ENCODE measurements at regions not wholly inside any gene's neighbourhood (a gene's known extent, or its start where the extent isn't known, plus 50 kb on each side); places are given as distances from the start of the nearest gene placed in this dataset.

DNA sequence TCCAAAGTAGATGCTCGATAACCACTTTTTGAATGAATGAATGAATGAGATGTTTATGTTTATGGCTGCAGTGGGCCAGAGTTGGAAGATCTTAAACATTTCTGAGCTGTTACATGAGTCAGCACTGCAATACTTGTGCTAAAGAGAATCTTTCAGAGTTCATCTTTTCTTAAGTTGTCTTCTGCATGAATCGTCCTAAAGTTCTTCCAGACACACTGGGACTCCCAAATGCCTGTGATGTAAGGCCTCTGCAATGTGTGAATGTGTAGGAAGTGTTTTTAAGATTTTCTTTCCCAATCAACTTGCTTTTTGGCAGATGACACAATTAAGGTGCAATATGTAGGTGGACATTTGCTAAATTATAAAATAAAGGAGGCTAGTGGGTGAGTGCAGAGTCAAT is 50.3 kb upstream of the TRIM9 start:
- TF ChIP-seq, protein P1, sequence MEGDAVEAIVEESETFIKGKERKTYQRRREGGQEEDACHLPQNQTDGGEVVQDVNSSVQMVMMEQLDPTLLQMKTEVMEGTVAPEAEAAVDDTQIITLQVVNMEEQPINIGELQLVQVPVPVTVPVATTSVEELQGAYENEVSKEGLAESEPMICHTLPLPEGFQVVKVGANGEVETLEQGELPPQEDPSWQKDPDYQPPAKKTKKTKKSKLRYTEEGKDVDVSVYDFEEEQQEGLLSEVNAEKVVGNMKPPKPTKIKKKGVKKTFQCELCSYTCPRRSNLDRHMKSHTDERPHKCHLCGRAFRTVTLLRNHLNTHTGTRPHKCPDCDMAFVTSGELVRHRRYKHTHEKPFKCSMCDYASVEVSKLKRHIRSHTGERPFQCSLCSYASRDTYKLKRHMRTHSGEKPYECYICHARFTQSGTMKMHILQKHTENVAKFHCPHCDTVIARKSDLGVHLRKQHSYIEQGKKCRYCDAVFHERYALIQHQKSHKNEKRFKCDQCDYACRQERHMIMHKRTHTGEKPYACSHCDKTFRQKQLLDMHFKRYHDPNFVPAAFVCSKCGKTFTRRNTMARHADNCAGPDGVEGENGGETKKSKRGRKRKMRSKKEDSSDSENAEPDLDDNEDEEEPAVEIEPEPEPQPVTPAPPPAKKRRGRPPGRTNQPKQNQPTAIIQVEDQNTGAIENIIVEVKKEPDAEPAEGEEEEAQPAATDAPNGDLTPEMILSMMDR (IDR thresholded peaks at IDR 0.05) = no peak
- no peak for TF ChIP-seq EZH2 (IDR thresholded peaks at IDR 0.05; ENCODE audit: borderline replicate concordance, insufficient read depth, low read depth, low read length, poor library complexity, severe bottlenecking)
